HepG2 (cell line): ENCODE measurements at regions not wholly inside any gene's neighbourhood (a gene's known extent, or its start where the extent isn't known, plus 50 kb on each side); places are given as distances from the start of the nearest gene placed in this dataset.

Source experiments
- CBX2 ChIP-seq, 2 experiments: fragments of 200-600 bp in 1 of 2; sonication (generic); formaldehyde crosslinking in 1 of 2; IDR thresholded peaks; 2 replicates each; pipeline versions ENCODE4 v1.7.0 to v1.8.1; 2018 to 2022; ENCODE audit warnings: low read depth in 2 of 2, low read length in 1 of 2, mild to moderate bottlenecking in 1 of 2, missing genetic modification reagents in 1 of 2
- GABPA ChIP-seq, 2 experiments: IDR thresholded peaks; 2 replicates each; pipeline ENCODE4 v1.6.1; 2011 to 2016; ENCODE audit warnings: low read depth in 2 of 2, low read length in 1 of 2, missing biosample characterization in 1 of 2, missing genetic modification characterization in 1 of 2
- GABPB1 ChIP-seq: IDR thresholded peaks from 2 replicates; pipeline ENCODE4 v1.6.1; 2016; ENCODE audit warnings: mild to moderate bottlenecking, missing genetic modification reagents, moderate library complexity, missing compliant biosample characterization
- JDP2 ChIP-seq: sonication (generic); formaldehyde crosslinking; IDR thresholded peaks from 2 replicates; pipeline ENCODE4 v1.8.1; 2022; ENCODE audit warnings: missing genetic modification reagents, borderline replicate concordance
- LCORL ChIP-seq, 2 experiments: fragments of 450-650 bp in 1 of 2; sonication (generic) in 1 of 2; formaldehyde crosslinking in 1 of 2; IDR thresholded peaks; 2 replicates each; pipeline versions ENCODE4 v1.5.0 to v1.6.1; 2017 to 2020; ENCODE audit warnings: antibody characterized with exemption in 1 of 2, missing genetic modification reagents in 1 of 2
- MYC ChIP-seq: sonication (generic); formaldehyde crosslinking; IDR thresholded peaks from 2 replicates; pipeline ENCODE4 v1.9.0; 2021; ENCODE audit warnings: missing genetic modification reagents, borderline replicate concordance
- PCBP1 ChIP-seq: fragments of 200-400 bp; formaldehyde crosslinking; IDR thresholded peaks from 2 replicates; pipeline ENCODE4 v1.6.1; 2017; ENCODE audit warnings: mild to moderate bottlenecking, low read depth, low read length, borderline replicate concordance
- RFX3 ChIP-seq: IDR thresholded peaks from 2 replicates; pipeline ENCODE4 v1.6.1; 2016; ENCODE audit warnings: missing biosample characterization, missing genetic modification reagents
- SNAPC4 ChIP-seq: sonication (generic); formaldehyde crosslinking; IDR thresholded peaks from 2 replicates; pipeline ENCODE4 v1.4.0; 2020; ENCODE audit warnings: mild to moderate bottlenecking, missing genetic modification reagents
- TFAP4 ChIP-seq: sonication (generic); IDR thresholded peaks from 2 replicates; pipeline ENCODE4 v1.6.1; 2016; ENCODE audit warnings: low read depth, borderline replicate concordance
- ZBTB14 ChIP-seq: sonication (generic); formaldehyde crosslinking; IDR thresholded peaks from 2 replicates; pipeline ENCODE4 v1.4.0; 2020; ENCODE audit warnings: missing genetic modification reagents
- ZBTB21 ChIP-seq: sonication (generic); formaldehyde crosslinking; IDR thresholded peaks from 2 replicates; pipeline ENCODE4 v1.4.0; 2020; ENCODE audit warnings: missing genetic modification reagents
- ZMAT3 ChIP-seq: sonication (generic); formaldehyde crosslinking; conservative IDR thresholded peaks from 2 replicates; pipeline ENCODE4 v1.7.0; 2021; ENCODE audit warnings: missing genetic modification reagents
- ZNF629 ChIP-seq: sonication (generic); formaldehyde crosslinking; conservative IDR thresholded peaks from 2 replicates; pipeline ENCODE4 v1.5.0; 2020; ENCODE audit warnings: missing genetic modification reagents
- ZNF83 ChIP-seq: sonication (generic); formaldehyde crosslinking; IDR thresholded peaks from 2 replicates; pipeline ENCODE4 v1.4.0; 2020; ENCODE audit warnings: missing genetic modification reagents, mild to moderate bottlenecking, borderline replicate concordance
- ZNF883 ChIP-seq: sonication (generic); formaldehyde crosslinking; IDR thresholded peaks from 2 replicates; pipeline ENCODE4 v1.5.1; 2020; ENCODE audit warnings: mild to moderate bottlenecking, missing genetic modification reagents; ENCODE audit errors: not compliant biosample characterization
- ZSCAN20 ChIP-seq: sonication (generic); formaldehyde crosslinking; IDR thresholded peaks from 2 replicates; pipeline ENCODE4 v1.4.0; 2020; ENCODE audit warnings: missing genetic modification reagents, mild to moderate bottlenecking, borderline replicate concordance
- TF ChIP-seq, protein P1 (sequence below): sonication (generic); formaldehyde crosslinking; IDR thresholded peaks from 2 replicates; pipeline ENCODE4 v1.9.0; 2022; ENCODE audit warnings: missing genetic modification reagents, mild to moderate bottlenecking, borderline replicate concordance
- TF ChIP-seq, protein P2 (sequence below): IDR thresholded peaks from 2 replicates; pipeline ENCODE4 v1.6.1; 2016; ENCODE audit warnings: low read depth, control low read depth

DNA sequence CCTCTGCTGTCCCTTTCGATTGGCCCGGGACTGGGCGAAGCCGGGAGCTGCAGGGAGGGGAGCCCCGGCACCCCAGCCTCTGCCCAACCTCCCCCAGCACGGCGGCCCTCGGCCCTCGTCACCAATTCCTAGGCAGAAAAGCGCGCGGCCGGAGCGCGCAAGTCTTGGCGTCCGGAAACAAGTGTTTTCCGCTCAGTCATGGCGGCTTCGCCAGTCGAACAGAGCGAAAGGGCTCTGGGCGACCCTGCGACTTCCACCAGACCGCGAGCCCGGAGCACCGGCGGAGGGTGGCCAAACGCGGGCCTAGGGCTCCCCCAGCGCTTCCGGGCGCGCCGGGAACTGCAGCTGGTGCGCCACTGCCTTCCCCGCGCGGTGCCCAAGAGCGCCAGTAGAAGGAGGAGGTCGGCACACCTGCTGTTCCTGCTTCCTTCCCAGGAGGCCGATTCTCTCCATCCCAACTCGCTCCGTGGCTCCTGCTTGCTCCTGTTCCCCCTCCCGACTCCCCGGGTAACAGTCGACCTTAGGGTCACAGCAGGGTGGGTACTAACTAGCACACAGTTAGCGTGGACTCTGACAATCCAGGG lies 729.9 kb downstream of the ZWINT start (continued):
- no peak for TF ChIP-seq ZBTB21 (CRISPR knock-in tag)
- peak; percentile 73; the same call in 1 of the 2 replicates for TF ChIP-seq GABPB1 (CRISPR knock-in tag)
- no peak for TF ChIP-seq LCORL (IDR thresholded peaks at IDR 0.05)
- TF ChIP-seq LCORL (CRISPR knock-in tag; IDR thresholded peaks at IDR 0.05) = no peak
- TF ChIP-seq, protein P1, sequence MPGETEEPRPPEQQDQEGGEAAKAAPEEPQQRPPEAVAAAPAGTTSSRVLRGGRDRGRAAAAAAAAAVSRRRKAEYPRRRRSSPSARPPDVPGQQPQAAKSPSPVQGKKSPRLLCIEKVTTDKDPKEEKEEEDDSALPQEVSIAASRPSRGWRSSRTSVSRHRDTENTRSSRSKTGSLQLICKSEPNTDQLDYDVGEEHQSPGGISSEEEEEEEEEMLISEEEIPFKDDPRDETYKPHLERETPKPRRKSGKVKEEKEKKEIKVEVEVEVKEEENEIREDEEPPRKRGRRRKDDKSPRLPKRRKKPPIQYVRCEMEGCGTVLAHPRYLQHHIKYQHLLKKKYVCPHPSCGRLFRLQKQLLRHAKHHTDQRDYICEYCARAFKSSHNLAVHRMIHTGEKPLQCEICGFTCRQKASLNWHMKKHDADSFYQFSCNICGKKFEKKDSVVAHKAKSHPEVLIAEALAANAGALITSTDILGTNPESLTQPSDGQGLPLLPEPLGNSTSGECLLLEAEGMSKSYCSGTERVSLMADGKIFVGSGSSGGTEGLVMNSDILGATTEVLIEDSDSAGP = no peak
- TF ChIP-seq RFX3 (CRISPR knock-in tag) = no peak
- 0 out of 2 replicates have a peak, but pooled peaks have one; percentile 28 for TF ChIP-seq ZBTB14 (CRISPR knock-in tag)
- TF ChIP-seq JDP2 = no peak
- TF ChIP-seq TFAP4 = no peak
- TF ChIP-seq ZNF883 (CRISPR knock-in tag) = no peak
- no peak for TF ChIP-seq MYC (CRISPR knock-in tag)
- no peak for TF ChIP-seq ZMAT3 (CRISPR knock-in tag)
- TF ChIP-seq ZNF629 (CRISPR knock-in tag) = no peak
- no peak for TF ChIP-seq ZNF83
- TF ChIP-seq PCBP1 = no peak
- no peak for TF ChIP-seq ZSCAN20 (CRISPR knock-in tag)
- no peak for TF ChIP-seq SNAPC4 (CRISPR knock-in tag)
- TF ChIP-seq GABPA (IDR thresholded peaks at IDR 0.05; ENCODE audit: low read depth, low read length) = no peak
- no peak for TF ChIP-seq GABPA (CRISPR knock-in tag; IDR thresholded peaks at IDR 0.05; ENCODE audit: low read depth)
- TF ChIP-seq, protein P2, sequence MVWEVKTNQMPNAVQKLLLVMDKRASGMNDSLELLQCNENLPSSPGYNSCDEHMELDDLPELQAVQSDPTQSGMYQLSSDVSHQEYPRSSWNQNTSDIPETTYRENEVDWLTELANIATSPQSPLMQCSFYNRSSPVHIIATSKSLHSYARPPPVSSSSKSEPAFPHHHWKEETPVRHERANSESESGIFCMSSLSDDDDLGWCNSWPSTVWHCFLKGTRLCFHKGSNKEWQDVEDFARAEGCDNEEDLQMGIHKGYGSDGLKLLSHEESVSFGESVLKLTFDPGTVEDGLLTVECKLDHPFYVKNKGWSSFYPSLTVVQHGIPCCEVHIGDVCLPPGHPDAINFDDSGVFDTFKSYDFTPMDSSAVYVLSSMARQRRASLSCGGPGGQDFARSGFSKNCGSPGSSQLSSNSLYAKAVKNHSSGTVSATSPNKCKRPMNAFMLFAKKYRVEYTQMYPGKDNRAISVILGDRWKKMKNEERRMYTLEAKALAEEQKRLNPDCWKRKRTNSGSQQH = no peak
- TF ChIP-seq CBX2 (IDR thresholded peaks at IDR 0.05; ENCODE audit: low read depth, low read length) = no peak
- no peak for TF ChIP-seq CBX2 (CRISPR knock-in tag; IDR thresholded peaks at IDR 0.05; ENCODE audit: low read depth)
